ENCODE measurements at regions not wholly inside any gene's neighbourhood (a gene's known extent, or its start where the extent isn't known, plus 50 kb on each side); places are given as distances from the start of the nearest gene placed in this dataset.

DNA sequence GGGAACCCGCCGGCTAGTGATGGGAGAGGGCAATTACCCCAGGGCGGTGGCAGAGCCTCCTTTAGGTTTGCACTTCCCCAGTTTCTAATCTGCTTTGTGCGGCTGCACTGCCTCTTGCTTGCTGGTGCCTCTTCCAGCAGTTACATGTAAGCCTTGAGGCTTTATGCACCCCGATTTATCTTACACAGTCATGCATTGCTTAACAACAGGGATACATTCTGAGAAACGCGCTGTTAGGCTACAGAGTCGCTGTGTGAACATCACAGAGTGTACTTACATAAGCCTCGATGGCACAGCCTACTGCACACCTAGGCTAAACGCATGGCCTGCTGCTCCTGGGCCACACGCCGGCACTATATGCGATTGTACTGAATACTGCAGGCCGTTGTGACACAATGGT lies 155.6 kb upstream of the MKI67 start:
- DNase-seq: no peak

DNA sequence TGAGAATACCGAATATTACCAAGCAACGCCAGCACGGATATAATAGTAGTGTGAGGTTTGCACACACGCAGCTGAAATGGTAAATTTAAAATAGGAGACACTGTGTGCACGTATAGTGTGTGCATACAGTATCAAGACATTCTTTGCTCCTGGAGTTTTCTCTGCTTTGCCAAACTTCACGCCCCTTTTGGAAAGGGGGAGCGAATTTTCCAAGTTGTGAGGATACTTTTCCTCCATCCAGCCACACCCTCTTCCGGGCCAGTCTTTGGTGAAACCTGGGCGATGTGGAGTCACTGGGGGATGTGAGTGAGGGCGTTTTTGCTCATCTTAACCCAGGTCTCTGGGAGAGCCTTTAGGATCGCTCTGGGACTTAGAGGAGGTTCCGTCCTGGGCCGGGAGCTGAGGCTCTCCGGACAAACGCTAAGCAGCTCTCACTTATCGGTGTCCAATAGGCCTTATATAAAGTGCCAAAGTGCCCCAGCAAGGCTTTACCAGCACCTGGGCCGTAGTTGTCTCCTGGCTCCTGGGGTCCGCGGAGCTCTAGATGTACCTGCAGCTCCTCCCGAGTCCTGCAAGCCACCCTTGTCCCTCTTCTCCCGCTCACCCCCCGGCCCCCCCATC lies 160.0 kb upstream of the MKI67 start:
- DNase-seq: peak; percentile 80

DNA sequence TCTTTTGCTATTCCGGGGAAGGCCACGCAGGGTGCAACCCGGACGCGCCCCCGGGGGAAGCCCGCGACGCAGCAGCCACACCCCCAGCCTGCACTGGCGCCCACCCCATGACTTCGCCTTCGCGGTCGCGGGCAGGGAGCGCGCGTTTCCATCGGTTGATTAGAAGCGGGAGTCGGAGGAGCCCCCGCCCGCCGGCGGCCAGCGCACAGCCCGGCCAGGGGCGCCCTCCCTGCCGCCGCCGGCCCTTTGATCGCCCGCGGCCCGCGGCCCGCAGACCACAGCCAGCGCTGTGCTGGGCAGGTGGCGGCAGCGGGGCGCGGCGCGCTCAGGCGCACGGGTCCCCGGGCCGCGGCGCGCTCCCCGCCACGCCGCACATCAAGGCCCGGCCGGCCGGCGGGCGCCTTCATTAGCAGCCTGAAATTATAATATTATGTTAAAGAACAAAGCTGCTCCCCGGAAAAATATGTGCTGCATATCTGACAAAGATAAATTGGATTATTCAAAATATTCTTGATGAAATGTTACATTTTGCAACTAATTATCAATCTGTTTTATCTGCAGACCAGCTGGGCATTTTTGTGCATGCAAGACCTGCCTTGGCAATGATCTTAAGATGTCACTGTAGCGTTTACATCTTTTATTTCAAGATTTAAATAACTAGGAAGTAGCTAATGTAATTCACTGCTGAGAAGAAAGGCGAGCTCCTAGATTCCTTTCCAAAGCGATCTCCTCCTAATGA lies 160.7 kb upstream of the MKI67 start:
- DNase-seq: no peak

DNA sequence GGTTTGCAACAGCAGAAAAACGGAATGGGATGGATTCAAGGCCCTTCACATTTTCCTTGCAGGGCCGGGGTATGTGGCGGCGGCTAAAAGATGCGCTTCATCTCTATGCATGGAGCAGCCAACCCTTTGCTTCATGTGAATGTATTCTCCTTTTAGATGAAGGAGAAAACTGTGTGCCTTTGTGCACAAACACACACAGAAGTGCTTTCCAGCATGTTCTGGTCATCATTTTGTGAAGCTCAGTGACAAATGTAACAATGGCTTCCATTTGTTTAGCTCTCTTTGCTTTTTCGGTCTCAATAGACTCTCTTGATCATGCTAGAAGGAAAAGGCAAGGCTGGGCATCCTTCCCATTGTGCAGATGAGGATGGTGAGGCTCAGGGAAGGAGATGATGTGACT lies 161.7 kb upstream of the MKI67 start:
- DNase-seq: no peak

- DNase-seq: no peak
These were observed 163.4 kb upstream of the MKI67 start for GRCh38 chr10:128289621-128290020.

DNA sequence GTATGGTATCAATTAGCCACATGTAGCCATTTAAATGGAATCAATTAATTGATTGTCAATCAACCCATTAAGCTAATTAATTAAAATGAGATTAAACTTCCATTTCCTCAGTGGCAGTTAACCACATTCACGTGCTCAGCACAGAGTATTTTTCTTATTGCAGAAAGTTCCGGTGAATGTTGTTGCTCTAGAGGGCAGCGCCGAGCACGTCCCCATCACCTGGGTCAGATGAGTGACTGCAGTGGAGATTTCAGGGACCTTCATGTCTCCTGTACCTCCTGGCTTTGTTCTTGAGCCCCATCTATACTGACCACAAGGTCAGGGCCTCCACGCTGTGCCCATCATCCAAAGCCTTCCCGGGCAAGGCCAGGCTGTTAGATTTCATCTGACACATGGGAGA lies 168.8 kb upstream of the MKI67 start:
- DNase-seq: no peak

- peak; percentile 94 for DNase-seq
These were observed 170.2 kb upstream of the MKI67 start for GRCh38 chr10:128296253-128297007.

- peak; percentile 94 for DNase-seq
These were observed 171.6 kb upstream of the MKI67 start for GRCh38 chr10:128297709-128298378.

- DNase-seq: no peak
These were observed 172.4 kb upstream of the MKI67 start for GRCh38 chr10:128298587-128298986.

GRCh38 chr10:128300290-128300824 lies 174.1 kb upstream of the MKI67 start:
- DNase-seq: peak; percentile 90

DNA sequence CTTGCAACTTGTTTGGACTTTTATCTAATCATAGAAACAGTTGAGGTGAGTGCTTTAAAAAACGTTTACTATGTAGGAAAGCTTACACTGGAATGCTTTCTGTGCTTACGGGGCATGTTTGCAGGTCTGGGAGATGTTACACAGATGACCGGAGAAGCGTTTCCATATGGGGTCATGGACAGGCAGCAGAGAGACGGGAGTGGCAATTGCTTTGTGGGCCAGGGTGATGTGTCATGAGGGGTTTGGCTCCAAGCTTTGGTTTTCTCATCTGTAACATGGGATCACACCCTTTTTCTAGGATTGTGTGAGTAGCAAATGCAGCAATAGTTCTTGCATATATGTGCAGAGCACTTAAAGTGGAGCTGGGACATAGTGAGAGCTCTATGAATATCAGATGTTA lies 174.8 kb upstream of the MKI67 start:
- no peak for DNase-seq

- no peak for DNase-seq
These were observed 176.6 kb upstream of the MKI67 start for GRCh38 chr10:128302808-128303207.

DNA sequence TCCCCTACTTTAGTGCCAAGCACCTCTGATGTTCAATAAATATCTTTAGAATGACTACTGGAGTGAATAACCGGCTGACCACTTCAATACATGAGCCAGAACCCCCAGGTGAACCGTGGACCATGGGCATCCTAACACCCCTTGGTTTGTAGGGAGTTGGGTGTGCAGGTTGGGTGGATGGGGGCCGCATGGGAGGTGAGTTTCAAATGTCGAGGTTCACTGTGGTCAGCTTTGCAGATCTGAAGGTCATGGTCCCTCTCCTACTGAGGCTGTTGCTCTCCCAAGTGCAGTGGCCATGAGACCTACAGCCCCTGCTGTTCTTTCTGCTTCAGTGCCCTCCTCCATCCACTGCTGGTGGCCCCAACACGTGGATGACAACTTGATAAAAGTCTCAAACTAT lies 178.0 kb upstream of the MKI67 start:
- DNase-seq: no peak

DNA sequence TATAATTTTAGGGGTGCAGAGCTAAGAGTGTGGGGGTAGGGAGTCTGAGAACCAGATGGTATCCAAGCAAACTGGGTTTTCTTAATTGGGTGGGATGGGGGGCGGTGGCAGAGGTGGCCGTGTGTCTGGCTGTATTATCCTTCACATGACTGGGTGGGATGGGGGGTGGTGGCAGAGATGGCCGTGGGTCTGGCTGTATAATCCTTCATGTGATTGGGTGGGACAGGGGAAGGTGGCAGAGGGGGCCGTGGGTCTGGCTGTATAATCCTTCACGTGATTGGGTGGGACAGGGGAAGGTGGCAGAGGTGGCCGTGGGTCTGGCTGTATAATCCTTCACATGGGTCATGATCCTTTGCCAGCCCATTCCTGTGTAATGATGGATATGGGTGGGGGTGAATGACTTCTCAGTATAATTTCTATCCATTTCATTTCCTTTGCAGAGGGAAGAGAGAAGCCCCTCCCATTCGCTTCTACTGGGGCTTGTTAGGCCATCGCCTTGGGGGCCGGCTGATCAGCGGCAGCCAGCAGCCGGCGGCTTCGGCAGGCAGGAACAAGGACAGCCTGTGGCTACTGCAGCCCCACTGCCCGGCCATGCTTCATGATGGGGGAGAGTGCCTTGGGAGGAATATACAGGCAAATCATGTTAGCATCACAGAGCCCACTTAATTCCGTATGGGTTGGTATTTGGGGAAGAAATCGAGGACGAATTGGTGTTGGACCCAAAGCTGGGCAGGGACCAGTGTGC lies 179.6 kb upstream of the MKI67 start:
- no peak for DNase-seq

DNA sequence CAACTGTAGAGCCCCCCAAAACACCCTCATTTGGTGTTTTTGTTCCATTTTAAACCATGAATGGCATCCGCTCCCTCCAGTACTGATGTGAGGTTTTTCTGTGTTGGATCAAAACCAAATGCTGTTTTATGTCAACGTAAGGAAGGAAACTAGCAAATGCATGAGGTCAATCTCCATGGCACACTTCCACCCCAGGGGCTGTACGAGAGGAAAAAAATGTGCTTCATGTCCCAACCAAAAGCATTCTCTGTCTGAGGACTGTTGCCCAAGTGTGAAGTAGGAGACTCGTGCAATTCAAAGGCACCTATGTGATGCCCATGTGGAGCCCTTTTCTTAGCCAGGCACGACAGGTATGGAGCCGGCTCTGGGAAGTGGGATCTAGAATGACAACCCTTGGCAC lies 180.3 kb upstream of the MKI67 start:
- DNase-seq: peak; percentile 64

GRCh38 chr10:128306966-128307365 lies 180.7 kb upstream of the MKI67 start:
- no peak for DNase-seq

GRCh38 chr10:128307820-128308219 lies 181.6 kb upstream of the MKI67 start:
- DNase-seq: no peak

- DNase-seq: peak; percentile 75
These were observed 184.9 kb upstream of the MKI67 start for GRCh38 chr10:128310971-128311658.

DNA sequence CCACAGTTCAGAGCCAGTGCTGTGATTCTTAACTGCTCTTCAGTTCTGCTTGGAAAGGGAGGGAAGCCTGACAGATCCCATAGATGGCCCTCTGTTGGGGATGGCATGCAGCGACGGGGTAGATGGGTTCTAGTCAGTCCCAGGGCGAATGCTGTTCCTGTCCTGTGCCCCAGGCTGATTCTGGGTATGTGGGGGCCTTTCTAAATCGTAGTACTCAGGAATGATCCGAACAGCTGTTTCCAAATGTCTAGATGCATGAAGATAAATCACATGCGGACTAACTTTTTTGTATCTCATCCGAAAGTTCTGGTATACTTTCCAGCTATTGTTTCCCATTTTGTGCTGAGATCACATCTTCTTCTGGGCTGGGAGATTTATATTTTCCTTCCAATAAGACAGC lies 186.0 kb upstream of the MKI67 start:
- peak; percentile 74 for DNase-seq

GRCh38 chr10:128314686-128315085 lies 188.5 kb upstream of the MKI67 start:
- DNase-seq: no peak

- DNase-seq: no peak
These were observed 190.0 kb upstream of the MKI67 start for GRCh38 chr10:128316121-128316726.
